Prostate gland (tissue), 2 donors: ENCODE measurements at regions not wholly inside any gene's neighbourhood (a gene's known extent, or its start where the extent isn't known, plus 50 kb on each side); places are given as distances from the start of the nearest gene placed in this dataset.

ENCODE experiments used
- DNase-seq: peaks from one replicate; pipeline ENCODE4 v3.0.0-alpha.2; 2019; ENCODE audit warnings: low spot score
- H3K27ac ChIP-seq, 2 donors: fragments of 200-600 bp; sonication (generic); 2 replicates each; pipeline ENCODE4 v1.5.1; 2017 to 2019
- H3K27me3 ChIP-seq: fragments of 200-600 bp; sonication (generic); replicated peaks from 2 replicates; pipeline ENCODE4 v1.5.1; 2019; ENCODE audit not compliant: insufficient read depth
- H3K36me3 ChIP-seq, 2 donors: fragments of 200-600 bp; sonication (generic); 1 replicate in 1 of 2; 2 replicates in 1 of 2; pipeline versions ENCODE4 v1.5.1 to v1.8.1; 2017 to 2019
- H3K4me1 ChIP-seq: fragments of 200-600 bp; sonication (generic); replicated peaks from 2 replicates; pipeline ENCODE4 v1.5.1; 2019
- H3K4me3 ChIP-seq, 2 donors: fragments of 200-600 bp; sonication (generic); 2 replicates each; pipeline ENCODE4 v1.5.1; 2017 to 2019
- H3K9me3 ChIP-seq: fragments of 200-600 bp; sonication (generic); 2 replicates; pipeline ENCODE4 v1.5.1; 2017
- POLR2A ChIP-seq: fragments of 450-650 bp; IDR thresholded peaks from one replicate; pipeline ENCODE4 v1.6.1; 2016; ENCODE audit warnings: antibody characterized with exemption, mild to moderate bottlenecking
- POLR2AphosphoS5 ChIP-seq: sonication (generic); formaldehyde crosslinking; IDR thresholded peaks from one replicate; pipeline ENCODE4 v1.6.1; 2017; ENCODE audit warnings: antibody characterized with exemption
- WGBS: methylation state at CpG from one replicate; pipeline ENCODE4 v1.1.5; 2018; 5-methylcytosine and 5-hydroxymethylcytosine counted together
- intact Hi-C: fragments of 100-400 bp; cut with DNase I; formaldehyde crosslinking; loops from one replicate; pipeline ENCODE4 v1.14.2; 2022
- TF ChIP-seq, protein P1 (sequence below), 4 experiments: fragments of 200-600 bp in 2 of 4; fragments of 450-650 bp in 2 of 4; sonication (generic) in 2 of 4; IDR thresholded peaks; 1 replicate in 3 of 4; 2 replicates in 1 of 4; pipeline ENCODE4 v1.5.1; 2016 to 2019; ENCODE audit warnings: antibody characterized with exemption in 4 of 4, mild to moderate bottlenecking in 2 of 4, moderate library complexity in 2 of 4

DNA sequence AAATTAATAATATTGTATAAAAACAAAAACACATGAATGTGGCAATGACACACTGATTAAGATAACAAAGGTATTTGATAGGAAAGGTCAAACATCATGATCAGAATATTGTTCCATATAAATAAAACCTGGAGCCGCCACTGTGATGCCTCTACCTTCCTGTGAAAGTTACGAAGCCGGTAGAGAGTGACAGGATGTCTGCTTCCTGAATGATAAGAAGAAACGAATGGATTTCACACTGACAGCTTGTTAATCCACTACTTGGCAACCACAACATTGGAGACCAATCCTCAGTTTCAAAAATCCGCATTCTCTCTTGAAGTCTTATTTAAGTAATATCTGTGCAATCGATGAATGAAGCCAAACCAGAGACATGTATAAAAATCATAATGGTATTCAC lies 315.1 kb downstream of the HDGFL1 start:
- Histone ChIP-seq H3K4me1 (no peaks in the 10 kb centered on the region), H3K27ac (no peak overlapping the region), H3K9me3 (no peaks in the 10 kb centered on the region), H3K4me3 (no peak overlapping the region), H3K27me3 (no peaks in the 10 kb centered on the region), H3K36me3 (no peaks in the 10 kb centered on the region)
- no peak for DNase-seq
- WGBS = 81% methylated on average over 6 of the region's 6 CpGs
- TF ChIP-seq POLR2A = no peak
- TF ChIP-seq, protein P1, sequence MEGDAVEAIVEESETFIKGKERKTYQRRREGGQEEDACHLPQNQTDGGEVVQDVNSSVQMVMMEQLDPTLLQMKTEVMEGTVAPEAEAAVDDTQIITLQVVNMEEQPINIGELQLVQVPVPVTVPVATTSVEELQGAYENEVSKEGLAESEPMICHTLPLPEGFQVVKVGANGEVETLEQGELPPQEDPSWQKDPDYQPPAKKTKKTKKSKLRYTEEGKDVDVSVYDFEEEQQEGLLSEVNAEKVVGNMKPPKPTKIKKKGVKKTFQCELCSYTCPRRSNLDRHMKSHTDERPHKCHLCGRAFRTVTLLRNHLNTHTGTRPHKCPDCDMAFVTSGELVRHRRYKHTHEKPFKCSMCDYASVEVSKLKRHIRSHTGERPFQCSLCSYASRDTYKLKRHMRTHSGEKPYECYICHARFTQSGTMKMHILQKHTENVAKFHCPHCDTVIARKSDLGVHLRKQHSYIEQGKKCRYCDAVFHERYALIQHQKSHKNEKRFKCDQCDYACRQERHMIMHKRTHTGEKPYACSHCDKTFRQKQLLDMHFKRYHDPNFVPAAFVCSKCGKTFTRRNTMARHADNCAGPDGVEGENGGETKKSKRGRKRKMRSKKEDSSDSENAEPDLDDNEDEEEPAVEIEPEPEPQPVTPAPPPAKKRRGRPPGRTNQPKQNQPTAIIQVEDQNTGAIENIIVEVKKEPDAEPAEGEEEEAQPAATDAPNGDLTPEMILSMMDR (IDR thresholded peaks at IDR 0.05) = no peak
- TF ChIP-seq POLR2AphosphoS5 = no peak
- intact Hi-C loops = no loop called here

GRCh38 chr6:22886650-22887581 lies 317.6 kb downstream of the HDGFL1 start:
- H3K4me3 ChIP-seq = no peak overlapping the region
- 76% methylated on average over 10 of the region's 10 CpGs for WGBS

GRCh38 chr6:22888163-22888752 lies 318.9 kb downstream of the HDGFL1 start:
- H3K4me3 ChIP-seq = no peak overlapping the region
- H3K36me3 ChIP-seq = no peaks in the 10 kb centered on the region
- no peak overlapping the region for H3K27ac ChIP-seq
- TF ChIP-seq, protein P1 (IDR thresholded peaks at IDR 0.05) = no peak
- TF ChIP-seq POLR2AphosphoS5 (peak; percentile 15), POLR2A (no peak)
- H3K4me1 ChIP-seq = no peaks in the 10 kb centered on the region
- no peak for DNase-seq
- 45% methylated on average over 3 of the region's 3 CpGs for WGBS
- H3K27me3 ChIP-seq = no peaks in the 10 kb centered on the region
- intact Hi-C loops = no loop called here
- no peaks in the 10 kb centered on the region for H3K9me3 ChIP-seq

More at GRCh38 chr6:22886650-22887581, 317.6 kb downstream of the HDGFL1 start:
- no peaks in the 10 kb centered on the region for H3K4me1 ChIP-seq
- no peaks in the 10 kb centered on the region for H3K9me3 ChIP-seq
- intact Hi-C loops = no loop called here
- no peak overlapping the region for H3K27ac ChIP-seq
- no peaks in the 10 kb centered on the region for H3K36me3 ChIP-seq
- no peak for DNase-seq
- H3K27me3 ChIP-seq = no peaks in the 10 kb centered on the region
- TF ChIP-seq POLR2A (no peak), POLR2AphosphoS5 (no peak)
- TF ChIP-seq, protein P1 (IDR thresholded peaks at IDR 0.05) = no peak

GRCh38 chr6:22891934-22892333 lies 322.6 kb downstream of the HDGFL1 start:
- no peak for DNase-seq
- no peak overlapping the region for H3K4me3 ChIP-seq
- H3K9me3 ChIP-seq = no peaks in the 10 kb centered on the region
- H3K27ac ChIP-seq = no peak overlapping the region
- H3K36me3 ChIP-seq = no peaks in the 10 kb centered on the region
- H3K27me3 ChIP-seq = no peaks in the 10 kb centered on the region
- no peaks in the 10 kb centered on the region for H3K4me1 ChIP-seq
- TF ChIP-seq POLR2A = no peak
- TF ChIP-seq, protein P1 (IDR thresholded peaks at IDR 0.05) = no peak
- TF ChIP-seq POLR2AphosphoS5 = no peak
- WGBS = 87% methylated on average over 4 of the region's 4 CpGs
- intact Hi-C loops = no loop called here
